ENCODE measurements at regions not wholly inside any gene's neighbourhood (a gene's known extent, or its start where the extent isn't known, plus 50 kb on each side); places are given as distances from the start of the nearest gene placed in this dataset.
"Not testable (repeated sequence)": the region's sequence is repeated elsewhere in the genome, so short reads cannot be mapped to it uniquely, and the experiment has no call there.

- H3K27ac ChIP-seq = no peak overlapping the region
- TF ChIP-seq POLR2A (IDR thresholded peaks at IDR 0.05) = no peak
- no peak for TF ChIP-seq POLR2AphosphoS5 (IDR thresholded peaks at IDR 0.05)
- no peak for TF ChIP-seq CTCF (IDR thresholded peaks at IDR 0.05)
These were observed 239.3 kb upstream of the SGCD start for GRCh38 chr5:156087577-156088110.

GRCh38 chr5:156089955-156090940, 236.7 kb upstream of the SGCD start:
- H3K36me3 ChIP-seq; H3K27ac ChIP-seq; DNase-seq (ENCODE audit: low spot score in 2 of 2); H3K4me1 ChIP-seq; H3K27me3 ChIP-seq; intact Hi-C loops (cut with DNase I; ENCODE audit: low total_unique reads); H3K4me3 ChIP-seq: not testable (repeated sequence)
- H3K9me3 ChIP-seq = peaks cover 9 to 26% of the 10 kb centered on the region in 2 donors

More at GRCh38 chr5:156087577-156088110, 239.3 kb upstream of the SGCD start:
- H3K27me3 ChIP-seq = no peaks in the 10 kb centered on the region
- no peaks in the 10 kb centered on the region for H3K4me1 ChIP-seq
- no peak overlapping the region for H3K4me3 ChIP-seq
- DNase-seq (ENCODE audit: low spot score in 2 of 2) = no peak
- H3K36me3 ChIP-seq = no peaks in the 10 kb centered on the region
- intact Hi-C loops (cut with DNase I; ENCODE audit: low total_unique reads) = no loop called here
- peaks cover 9 to 26% of the 10 kb centered on the region in 2 donors for H3K9me3 ChIP-seq

- Histone ChIP-seq H3K4me3 (no peak overlapping the region), H3K9me3 (peaks cover 9 to 26% of the 10 kb centered on the region in 2 donors), H3K27me3 (no peaks in the 10 kb centered on the region), H3K36me3 (no peaks in the 10 kb centered on the region), H3K27ac (no peak overlapping the region), H3K4me1 (no peaks in the 10 kb centered on the region)
- DNase-seq (ENCODE audit: low spot score in 2 of 2) = no peak
- intact Hi-C loops (cut with DNase I; ENCODE audit: low total_unique reads) = no loop called here
- TF ChIP-seq POLR2A (IDR thresholded peaks at IDR 0.05) (no peak), CTCF (IDR thresholded peaks at IDR 0.05) (no peak), POLR2AphosphoS5 (IDR thresholded peaks at IDR 0.05) (no peak)
These were observed 233.9 kb upstream of the SGCD start for GRCh38 chr5:156093024-156093423.

- H3K4me3 ChIP-seq = no peak overlapping the region
- no peak overlapping the region for H3K27ac ChIP-seq
- H3K9me3 ChIP-seq = peaks cover 9 to 26% of the 10 kb centered on the region in 2 donors
- no peak for DNase-seq (ENCODE audit: low spot score in 2 of 2)
- H3K4me1 ChIP-seq = no peaks in the 10 kb centered on the region
- H3K36me3 ChIP-seq = no peaks in the 10 kb centered on the region
- TF ChIP-seq POLR2AphosphoS5 (IDR thresholded peaks at IDR 0.05) (no peak), CTCF (IDR thresholded peaks at IDR 0.05) (no peak), POLR2A (IDR thresholded peaks at IDR 0.05) (no peak)
- intact Hi-C loops (cut with DNase I; ENCODE audit: low total_unique reads) = no loop called here
- no peaks in the 10 kb centered on the region for H3K27me3 ChIP-seq
These were observed 233.0 kb upstream of the SGCD start for GRCh38 chr5:156094001-156094400.

- Histone ChIP-seq H3K9me3 (peaks cover 2 to 13% of the 10 kb centered on the region in 2 donors), H3K4me3 (no peak overlapping the region), H3K27me3 (no peaks in the 10 kb centered on the region), H3K27ac (no peak overlapping the region), H3K4me1 (no peaks in the 10 kb centered on the region), H3K36me3 (no peaks in the 10 kb centered on the region)
- intact Hi-C loops (cut with DNase I; ENCODE audit: low total_unique reads) = no loop called here
- DNase-seq (ENCODE audit: low spot score in 2 of 2) = no peak
- no peak for TF ChIP-seq POLR2A (IDR thresholded peaks at IDR 0.05)
- no peak for TF ChIP-seq POLR2AphosphoS5 (IDR thresholded peaks at IDR 0.05)
These were observed 231.2 kb upstream of the SGCD start for GRCh38 chr5:156095709-156096241.

- no peaks in the 10 kb centered on the region for H3K27me3 ChIP-seq
- H3K9me3 ChIP-seq = peaks cover 0 to 8% of the 10 kb centered on the region in 2 donors
- TF ChIP-seq POLR2AphosphoS5 (IDR thresholded peaks at IDR 0.05) (no peak), CTCF (IDR thresholded peaks at IDR 0.05) (no peak), POLR2A (IDR thresholded peaks at IDR 0.05) (no peak)
- no peak overlapping the region for H3K27ac ChIP-seq
- H3K4me1 ChIP-seq = no peaks in the 10 kb centered on the region
- H3K4me3 ChIP-seq = no peak overlapping the region
- H3K36me3 ChIP-seq = no peaks in the 10 kb centered on the region
- intact Hi-C loops (cut with DNase I; ENCODE audit: low total_unique reads) = no loop called here
- no peak for DNase-seq (ENCODE audit: low spot score in 2 of 2)
These were observed 230.7 kb upstream of the SGCD start for GRCh38 chr5:156096259-156096658.
